NCI-H2196 (cell line): ENCODE measurements at regions not wholly inside any gene's neighbourhood (a gene's known extent, or its start where the extent isn't known, plus 50 kb on each side); places are given as distances from the start of the nearest gene placed in this dataset.
"Not testable (repeated sequence)": the region's sequence is repeated elsewhere in the genome, so short reads cannot be mapped to it uniquely, and the experiment has no call there.

Experiments used
- DNase-seq: peaks from one replicate; lab custom pipeline; 2025; ENCODE audit not compliant: unreplicated experiment; lab: John Stamatoyannopoulos, UW

DNA sequence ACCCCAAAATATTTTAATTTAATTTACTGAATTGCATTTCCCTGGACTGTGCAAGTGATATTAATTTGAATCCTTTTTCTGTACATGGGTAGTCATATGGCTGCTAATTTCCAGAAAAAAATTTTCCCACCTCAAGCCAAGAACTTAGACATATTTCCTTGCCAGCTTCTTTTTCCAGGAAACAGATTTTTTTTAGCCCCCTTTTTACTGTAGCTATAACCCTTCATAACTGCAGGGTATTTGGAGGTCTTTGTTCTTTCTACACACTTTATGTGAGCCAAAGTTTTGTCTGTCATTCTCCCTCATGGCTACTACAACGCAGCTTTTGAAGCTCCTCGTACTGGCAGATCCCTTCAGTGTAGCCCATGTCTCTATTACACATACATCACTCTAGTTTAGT is 261.2 kb upstream of the PIK3R1 start:
- DNase-seq = no peak

DNA sequence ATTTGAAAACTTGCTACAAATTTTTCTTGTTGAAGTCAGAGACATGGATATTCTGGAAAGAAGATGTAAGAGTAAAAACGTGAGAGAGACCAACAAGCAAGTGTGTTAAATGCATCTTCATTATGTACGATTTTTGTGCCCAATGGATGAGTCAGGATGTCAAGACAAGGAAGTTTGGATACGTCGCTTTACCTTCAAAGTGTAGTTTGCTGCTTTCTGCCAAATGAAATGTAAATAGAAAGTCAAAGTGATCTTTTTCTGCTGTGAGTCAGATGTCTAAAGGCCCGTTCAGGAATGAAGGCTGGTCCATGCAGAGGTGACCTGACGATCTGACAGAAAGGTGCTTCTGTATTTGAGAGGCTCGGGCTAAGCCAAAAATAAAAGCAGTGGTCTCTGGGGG is 273.1 kb upstream of the PIK3R1 start:
- DNase-seq = no peak

DNA sequence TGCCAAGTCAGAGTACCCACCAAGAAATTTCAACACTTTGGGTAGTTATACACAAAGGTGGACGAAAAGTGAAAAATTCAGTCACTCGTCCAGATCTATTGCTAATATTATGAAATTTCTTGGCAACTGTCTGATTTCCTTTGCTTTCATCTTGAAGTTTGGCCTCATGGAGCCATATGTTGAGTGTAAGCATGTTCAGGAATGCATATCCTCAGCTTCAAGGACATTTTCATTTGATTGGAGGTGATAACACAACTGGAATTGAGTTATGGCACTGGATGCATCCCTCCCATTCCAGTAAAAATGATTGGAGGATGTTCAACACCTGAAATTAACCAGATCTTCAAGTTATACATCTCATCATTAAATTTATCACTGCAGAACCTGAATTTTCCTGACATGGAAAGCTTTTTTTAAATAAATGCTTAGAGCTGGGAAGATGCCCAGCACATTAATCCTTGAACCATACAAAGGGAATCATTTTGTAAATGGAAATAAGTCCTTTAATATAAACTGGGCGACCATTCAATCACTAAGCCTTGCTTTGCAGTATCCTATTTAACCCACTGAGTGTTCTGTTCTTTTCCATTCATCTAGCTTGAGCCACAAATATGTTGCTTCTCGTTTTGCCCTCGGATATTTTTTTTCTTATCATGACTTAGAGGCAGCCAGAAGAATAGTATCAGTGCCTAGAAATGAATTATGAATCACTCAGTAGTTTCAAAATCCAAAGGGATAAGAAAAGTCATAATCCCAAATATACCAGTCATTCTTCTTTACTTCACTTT is 273.7 kb upstream of the PIK3R1 start:
- no peak for DNase-seq

DNA sequence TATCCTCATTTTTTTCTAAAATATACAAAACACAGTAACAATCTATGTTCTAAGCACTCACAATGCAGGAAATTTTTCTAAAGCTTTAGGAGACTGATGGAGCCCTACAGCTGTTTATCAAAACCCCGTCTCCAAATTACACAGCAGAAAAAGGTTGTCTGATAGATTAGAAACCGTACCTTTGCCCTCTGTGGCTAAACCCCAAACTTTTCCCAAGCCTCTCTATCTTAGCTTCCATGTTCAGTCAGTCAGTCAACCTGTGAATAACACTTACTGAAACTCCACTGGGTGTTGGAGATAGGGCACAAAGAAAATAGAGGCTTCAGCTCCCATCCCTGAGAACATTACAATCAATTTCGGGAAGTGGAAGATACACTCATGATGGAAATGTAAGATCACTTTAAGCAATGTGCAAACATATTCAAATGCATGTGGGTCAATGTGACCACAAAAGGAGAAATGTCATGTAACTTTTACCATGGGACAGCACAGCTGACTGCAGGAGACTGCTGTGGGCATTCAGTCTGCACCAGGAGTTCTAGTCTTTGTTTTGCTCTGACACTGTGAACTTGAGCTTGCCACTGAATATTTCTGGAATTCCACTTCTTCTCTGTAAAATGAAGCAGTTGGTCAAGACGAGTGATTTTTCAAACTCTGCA is 279.5 kb upstream of the PIK3R1 start:
- no peak for DNase-seq

DNA sequence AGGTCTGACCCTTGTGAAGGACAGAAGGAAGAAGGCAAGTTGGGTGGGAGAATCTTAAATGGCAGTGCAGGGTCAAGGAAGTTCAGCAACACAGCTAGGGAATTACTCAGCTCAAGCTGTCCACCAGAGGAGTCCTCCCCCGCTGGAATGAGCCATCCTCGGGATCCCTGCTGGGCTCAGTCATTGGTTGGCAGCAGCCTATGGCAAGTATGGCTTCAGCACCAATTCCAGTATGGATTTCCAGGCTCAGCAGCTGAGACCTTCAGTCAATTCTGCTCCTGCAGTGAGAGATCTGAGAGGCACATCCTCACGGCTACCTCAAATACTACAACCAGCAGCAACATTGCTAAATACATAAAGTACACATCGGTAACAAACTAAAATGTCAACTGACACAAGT is 280.6 kb upstream of the PIK3R1 start:
- no peak for DNase-seq

DNA sequence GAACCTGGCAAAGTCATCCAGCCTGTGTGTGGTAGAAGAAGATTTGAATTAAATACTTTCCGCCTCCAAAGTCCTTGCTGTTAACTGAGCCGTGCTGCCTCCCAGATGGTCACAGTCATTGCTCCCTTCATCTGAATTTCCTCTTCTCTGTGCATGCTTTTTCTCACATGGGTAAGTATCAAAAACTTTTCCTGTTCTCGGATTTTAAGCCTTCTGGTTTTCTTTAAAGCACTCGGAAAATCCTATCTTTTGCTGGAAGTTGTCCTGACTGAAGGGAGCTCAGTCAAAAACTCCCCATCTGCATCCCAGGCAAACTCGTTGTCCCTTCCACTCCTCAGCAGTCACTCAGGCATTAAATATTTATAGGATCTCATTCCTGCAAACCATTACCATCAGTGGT is 290.0 kb upstream of the PIK3R1 start:
- no peak for DNase-seq

DNA sequence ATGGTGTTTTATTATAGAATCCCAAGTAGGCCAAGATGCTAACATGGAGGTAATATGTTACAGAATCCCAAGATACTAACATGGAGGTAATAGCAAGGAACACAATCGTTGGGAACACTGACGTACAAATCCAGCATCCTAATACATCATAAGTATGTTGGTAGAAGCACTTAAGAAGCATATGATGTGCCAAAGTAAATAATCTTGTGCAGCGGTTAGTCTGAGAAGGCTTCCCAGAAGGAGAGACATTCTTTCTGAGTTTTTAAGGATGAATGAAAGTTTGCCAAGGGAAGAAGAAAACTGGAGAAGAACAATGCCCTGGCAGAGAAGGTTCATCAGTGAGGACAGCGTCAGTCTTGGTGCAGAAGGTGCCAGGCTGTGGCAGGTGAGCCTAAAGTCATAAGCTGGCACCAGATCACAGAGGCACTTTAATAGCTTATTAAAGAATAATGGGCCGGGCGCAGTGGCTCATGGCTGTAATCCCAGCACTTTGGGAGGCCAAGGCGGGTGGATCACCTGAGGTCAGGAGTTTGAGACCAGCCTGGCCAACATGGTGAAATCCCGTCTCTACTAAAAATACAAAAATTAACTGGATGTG is 294.5 kb upstream of the PIK3R1 start:
- no peak for DNase-seq

DNA sequence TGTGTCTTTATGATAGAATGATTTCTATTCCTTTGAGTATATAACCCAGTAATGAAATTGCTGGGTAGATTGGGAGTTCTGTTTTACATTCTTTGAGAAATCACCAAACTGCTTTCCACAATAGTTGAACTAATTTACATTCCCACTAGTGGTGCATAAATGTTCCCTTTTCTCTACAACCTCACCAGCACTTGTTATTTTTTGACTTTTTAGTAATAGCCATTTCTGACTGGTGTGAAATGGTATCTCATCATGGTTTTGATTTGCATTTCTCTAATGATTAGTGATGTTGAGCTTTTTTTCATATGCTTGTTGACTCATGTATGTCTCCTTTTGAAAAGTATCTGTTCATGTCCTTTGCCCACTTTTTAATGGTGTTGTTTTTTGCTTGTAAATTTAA is 296.0 kb upstream of the PIK3R1 start:
- DNase-seq = not testable (repeated sequence)

DNA sequence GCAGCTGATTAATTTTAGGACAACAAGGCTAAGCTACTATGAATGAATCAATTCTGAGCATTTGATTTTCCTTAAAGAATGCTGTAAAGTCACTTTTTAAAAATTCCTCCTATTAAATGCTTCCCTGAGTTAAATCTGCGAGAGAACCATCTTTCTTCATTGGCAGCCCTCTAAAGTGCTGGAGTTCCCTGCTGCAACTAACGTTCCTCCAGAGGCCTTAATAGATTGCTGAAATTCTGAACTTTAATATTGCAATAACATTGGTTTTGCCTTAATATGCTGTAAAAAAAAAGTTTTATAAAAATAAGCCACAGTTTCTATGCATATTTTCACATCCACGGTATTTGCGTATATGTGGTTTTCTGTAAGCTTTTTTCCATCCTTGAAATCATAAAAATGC is 298.0 kb upstream of the PIK3R1 start:
- no peak for DNase-seq

DNA sequence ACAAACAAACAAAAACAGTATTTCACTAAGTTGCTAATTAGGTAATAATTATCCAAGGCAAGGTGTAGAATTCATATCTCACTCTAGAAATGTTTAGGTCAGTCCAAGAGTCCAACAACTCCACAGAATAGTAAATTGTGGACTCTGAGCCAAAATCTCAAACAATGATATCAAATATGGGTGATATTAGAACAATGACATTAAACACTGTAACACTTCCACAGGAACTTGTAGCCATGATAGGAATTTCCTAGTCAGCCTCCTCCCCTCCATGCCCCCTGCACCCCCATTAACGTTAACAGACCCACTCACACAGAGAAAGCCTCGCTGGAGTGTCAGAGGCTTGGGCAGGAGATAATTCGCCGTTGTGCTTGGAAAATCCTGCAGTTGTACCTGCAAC is 305.0 kb upstream of the PIK3R1 start:
- no peak for DNase-seq

DNA sequence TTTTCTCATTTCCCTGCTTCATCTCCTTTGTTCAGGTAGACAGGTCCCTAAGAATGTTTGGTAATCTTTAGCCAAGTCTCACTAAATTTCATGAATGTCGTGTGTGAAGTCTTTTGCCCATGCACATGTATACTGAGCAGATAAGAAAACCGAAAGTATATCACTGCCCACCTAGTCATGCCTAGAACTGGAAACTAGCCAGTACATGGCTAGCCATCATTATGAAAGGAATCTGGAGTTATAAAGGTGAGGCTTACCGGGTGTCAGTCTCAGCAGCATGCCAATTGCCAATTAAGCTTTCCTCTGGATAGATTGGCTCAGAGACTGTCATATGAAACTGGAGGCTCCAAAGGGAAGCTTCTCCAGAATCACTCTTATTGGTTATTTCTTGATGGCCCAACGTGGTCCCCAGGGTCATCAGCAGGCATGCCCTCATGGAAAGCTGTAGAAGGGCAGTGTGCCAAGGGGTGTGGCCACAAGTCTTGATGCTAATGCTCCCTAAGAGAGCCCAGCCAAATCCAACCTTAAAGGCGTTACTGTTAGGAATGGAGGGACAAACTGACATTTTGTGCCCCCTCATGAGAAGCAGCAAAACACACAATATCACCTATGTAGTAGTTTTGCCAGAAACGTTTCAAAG is 307.3 kb upstream of the PIK3R1 start:
- DNase-seq = no peak

DNA sequence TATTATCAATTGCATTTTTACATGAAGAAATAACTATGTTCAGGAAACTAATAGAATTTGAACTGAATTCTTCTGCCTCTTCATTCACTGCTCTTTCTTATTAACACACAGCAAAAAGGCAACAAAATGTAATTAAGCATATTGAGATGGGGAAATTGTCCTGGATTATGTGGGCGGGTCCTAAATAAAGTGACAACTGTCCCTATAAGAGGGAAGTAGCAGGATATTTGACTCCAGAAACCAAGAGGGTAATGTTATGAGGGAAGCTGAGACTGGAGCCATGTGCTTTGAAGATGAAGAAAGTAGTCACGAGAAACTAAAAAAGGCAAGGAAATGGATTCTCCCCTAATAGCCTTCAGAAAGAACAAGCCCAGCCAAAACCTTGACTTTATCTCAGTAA is 311.2 kb upstream of the PIK3R1 start:
- no peak for DNase-seq

DNA sequence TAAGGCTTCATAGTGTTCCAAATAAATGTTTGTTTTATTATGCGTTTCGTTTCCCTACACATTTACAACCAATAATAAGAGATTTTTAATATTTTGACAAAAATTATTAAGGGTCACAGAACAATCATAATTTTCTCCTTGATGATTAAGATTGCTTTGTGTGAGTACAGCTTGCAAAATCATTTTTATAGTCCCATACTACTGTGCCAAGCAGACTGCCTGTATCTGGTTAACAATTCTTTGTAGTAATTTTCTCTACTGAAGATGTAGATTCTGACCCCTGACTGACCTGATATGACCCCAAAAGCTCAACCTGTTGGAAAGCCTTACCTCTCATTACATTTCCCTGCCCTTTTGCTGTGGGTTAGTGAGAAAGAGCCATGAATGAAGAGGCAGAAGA is 311.9 kb upstream of the PIK3R1 start:
- no peak for DNase-seq

DNA sequence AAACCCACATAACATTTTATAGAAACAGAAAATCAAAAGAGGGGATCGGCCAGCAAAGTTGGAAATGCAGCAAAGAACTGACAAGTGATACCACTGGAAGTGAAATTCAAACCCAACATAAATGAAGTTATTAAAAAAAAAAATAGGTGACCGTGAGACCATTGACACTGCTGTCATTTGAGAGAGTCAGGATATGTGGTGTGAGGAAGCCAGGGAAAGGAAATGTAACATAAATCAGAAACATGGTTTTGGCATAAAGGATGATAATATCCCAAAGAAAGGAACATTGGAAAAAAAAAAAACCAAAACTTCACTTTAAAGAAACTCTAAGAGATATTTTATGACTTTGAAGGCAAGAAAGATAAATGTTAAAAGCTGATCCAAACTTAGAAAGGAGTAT is 312.4 kb upstream of the PIK3R1 start:
- no peak for DNase-seq

DNA sequence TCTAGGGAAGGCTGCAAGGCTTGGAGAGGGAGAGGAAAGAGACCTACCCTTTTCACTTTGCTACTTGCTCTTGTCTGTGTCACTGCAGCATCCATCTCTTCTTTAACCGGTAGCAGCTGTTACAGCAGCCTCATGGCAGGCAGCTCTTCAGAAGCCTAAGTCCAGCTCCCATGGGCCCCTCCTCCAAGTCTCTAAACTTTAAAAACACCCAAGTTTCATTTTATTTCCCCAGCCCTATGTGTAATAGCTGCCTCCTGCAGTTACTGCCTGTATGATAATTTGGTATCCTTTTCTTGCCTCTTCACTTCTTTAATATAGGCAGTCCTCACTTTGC is 313.1 kb upstream of the PIK3R1 start:
- no peak for DNase-seq

DNA sequence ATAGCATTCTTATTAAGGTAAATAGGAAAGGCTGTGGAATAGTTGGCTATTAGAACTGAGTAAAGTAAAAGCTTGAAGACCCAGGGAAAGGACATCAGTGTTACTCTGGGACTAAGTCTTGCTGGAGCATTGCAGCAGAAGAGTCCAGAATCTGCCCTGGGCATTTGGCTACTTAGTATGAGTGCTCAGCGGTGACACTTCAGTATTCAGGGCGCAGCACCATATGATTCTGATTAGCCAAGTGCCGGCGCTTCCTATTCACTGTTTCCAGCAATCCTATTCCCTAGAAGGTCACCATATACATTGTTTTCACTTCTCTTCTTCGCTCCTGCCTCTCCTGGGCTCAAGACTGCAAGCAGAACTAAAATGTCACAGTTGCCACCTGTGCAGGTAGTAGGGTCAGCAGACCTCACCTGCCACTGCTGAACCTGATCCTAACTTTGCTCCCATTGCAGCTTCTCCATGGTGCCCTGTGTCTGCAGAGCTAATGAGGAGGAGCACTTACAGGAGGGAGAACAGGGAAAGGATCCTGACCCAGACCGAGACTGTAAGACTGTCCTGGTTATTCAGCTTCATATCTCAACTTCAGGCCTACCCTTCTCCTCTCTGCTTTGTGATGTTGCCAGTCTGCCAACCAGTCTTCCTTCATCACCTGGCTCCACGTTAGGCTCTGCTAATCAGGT is 313.6 kb upstream of the PIK3R1 start:
- no peak for DNase-seq

DNA sequence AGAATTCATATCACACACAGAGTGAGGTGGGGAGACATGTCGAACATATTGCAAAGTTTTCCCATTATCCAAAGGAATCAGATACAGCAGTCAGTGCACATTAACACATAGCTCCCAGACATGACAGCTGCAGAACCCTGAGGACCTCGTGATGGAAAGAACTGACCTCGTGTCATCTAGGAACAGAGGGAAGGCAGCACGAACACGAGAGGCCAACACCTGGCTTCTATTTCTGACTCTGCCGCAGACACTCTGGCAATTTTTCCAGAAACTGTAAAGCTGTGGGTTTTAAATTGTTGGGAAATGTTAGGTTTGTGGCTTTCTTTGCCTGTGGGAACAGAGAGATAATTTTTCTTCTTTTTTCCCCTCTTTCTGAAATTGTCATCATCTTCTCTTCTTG is 315.0 kb upstream of the PIK3R1 start:
- no peak for DNase-seq

DNA sequence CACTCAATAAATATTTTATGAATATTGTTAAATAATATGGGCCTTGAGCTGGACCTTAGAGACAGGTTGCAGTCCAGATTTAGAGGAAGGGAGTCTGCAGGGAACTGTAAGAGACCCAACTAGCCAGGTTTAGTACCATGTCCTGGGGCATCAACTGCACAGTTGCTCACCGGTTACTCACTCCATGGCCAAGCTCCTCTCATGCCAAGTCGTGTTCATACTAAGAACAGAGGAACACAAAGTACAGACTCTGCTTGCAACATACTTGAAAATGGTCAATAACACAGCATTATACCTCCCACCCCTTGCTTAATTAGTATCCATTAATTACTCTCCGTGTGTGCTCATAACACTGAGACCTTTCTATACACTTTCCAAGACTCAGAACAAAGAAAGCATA is 317.6 kb upstream of the PIK3R1 start:
- DNase-seq = no peak

DNA sequence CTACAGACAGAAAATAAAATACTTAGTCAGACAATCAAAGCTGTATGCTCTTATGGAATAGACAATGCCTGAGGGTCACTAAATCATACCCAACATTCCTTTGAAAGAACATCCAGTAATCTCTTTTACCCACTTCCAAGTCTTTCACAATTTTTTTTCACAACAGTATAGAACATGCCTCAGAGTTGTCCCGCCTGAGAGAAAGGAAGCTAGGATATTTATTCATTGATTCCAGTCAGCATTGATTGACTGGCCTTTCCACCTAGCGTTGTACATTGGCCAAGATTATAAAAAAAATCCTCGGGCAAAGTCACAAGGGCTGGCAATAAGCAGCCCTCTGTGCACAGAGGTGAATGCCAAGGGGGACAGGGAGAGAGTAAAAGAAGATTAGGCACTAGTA is 318.1 kb upstream of the PIK3R1 start:
- no peak for DNase-seq

DNA sequence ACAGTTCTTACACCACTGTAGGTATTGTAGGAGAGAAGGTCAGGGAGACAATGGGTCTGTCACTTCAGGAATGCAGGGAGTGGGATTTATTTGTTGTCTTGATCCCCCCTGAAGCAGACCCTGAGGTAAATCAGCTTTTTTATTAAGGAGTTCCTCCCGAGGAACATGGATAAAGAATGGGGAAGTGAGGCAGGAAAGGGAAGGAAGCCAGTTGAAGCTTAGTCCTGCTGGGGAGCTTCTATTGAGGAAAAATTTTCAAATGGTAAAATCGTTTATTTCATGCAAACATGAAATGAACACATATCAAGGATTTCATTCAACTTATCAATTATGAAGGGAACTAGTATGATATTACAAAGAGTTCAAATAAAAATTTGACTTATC is 318.6 kb upstream of the PIK3R1 start:
- no peak for DNase-seq

DNA sequence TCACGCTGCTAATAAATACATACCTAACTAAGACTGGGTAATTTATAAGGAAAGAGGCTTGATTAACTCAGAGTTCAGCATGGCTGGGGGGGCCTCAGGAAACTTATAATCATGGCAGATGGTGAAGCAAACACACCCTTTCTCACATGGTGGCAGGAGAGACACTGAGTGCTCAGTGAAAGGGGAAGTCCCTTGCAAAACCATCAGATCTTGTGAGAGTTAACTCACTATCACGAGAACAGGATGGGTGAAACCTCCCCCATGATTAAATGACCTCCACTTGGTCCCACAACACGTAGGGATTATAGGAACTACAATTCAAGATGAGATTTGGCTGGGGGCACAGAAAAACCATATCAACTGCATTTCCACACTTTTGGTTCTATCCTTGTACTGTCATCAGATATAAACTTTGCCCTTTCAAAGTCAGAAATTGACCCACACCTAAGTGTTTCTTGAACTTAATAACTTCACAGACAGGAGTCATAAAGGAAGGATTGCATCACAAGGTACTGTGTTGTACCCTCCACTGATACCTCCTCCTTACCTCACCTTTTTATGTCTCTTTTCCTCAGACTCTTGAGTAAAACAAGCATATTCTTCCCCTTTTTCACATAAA is 319.1 kb upstream of the PIK3R1 start:
- no peak for DNase-seq
